ENCODE measurements at regions not wholly inside any gene's neighbourhood (a gene's known extent, or its start where the extent isn't known, plus 50 kb on each side); places are given as distances from the start of the nearest gene placed in this dataset.

- TF ChIP-seq POLR2A (IDR thresholded peaks at IDR 0.05) (no peak), EP300 (IDR thresholded peaks at IDR 0.05; ENCODE audit: low read depth) (no peak)
- TF ChIP-seq, protein P1, sequence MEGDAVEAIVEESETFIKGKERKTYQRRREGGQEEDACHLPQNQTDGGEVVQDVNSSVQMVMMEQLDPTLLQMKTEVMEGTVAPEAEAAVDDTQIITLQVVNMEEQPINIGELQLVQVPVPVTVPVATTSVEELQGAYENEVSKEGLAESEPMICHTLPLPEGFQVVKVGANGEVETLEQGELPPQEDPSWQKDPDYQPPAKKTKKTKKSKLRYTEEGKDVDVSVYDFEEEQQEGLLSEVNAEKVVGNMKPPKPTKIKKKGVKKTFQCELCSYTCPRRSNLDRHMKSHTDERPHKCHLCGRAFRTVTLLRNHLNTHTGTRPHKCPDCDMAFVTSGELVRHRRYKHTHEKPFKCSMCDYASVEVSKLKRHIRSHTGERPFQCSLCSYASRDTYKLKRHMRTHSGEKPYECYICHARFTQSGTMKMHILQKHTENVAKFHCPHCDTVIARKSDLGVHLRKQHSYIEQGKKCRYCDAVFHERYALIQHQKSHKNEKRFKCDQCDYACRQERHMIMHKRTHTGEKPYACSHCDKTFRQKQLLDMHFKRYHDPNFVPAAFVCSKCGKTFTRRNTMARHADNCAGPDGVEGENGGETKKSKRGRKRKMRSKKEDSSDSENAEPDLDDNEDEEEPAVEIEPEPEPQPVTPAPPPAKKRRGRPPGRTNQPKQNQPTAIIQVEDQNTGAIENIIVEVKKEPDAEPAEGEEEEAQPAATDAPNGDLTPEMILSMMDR (IDR thresholded peaks at IDR 0.05): no peak
Observed at GRCh38 chr9:120338340-120338739, 241.6 kb downstream of the CDK5RAP2 start.
